Naive thymus-derived CD4-positive, alpha-beta T cell (primary cell): ENCODE measurements at regions not wholly inside any gene's neighbourhood (a gene's known extent, or its start where the extent isn't known, plus 50 kb on each side); places are given as distances from the start of the nearest gene placed in this dataset.

Source experiments
- ATAC-seq: fragments of 150-1000 bp; cut with Tn5 transposase; 2 replicates; pipeline ENCODE4 v1.10.0; 2021; ENCODE audit warnings: mild to moderate bottlenecking, moderate library complexity
- CTCF ChIA-PET: fragments of 350-600 bp; sonication (Branson Sonifier 250); formaldehyde crosslinking; loops from one replicate; lab custom pipeline; 2021; ENCODE audit warnings: antibody characterized with exemption; lab: Charles Lee
- POLR2A ChIA-PET: fragments of 350-600 bp; sonication (Branson Sonifier 250); formaldehyde crosslinking; loops from one replicate; lab custom pipeline; 2021; ENCODE audit warnings: antibody characterized with exemption, inconsistent platforms; lab: Charles Lee
- DNase-seq, 9 donors: peaks; one replicate each; pipeline versions ENCODE4 v3.0.0 to v3.0.0-alpha.2; 2020 to 2022; ENCODE audit warnings: mixed read lengths in 1 of 9
- H3K27ac ChIP-seq: one replicate; pipeline ENCODE4 v1.7.0; 2013; ENCODE audit warnings: mild to moderate bottlenecking, low read depth, low read length, moderate library complexity
- H3K27me3 ChIP-seq, 2 donors: one replicate each; pipeline ENCODE4 v1.7.0; 2013; ENCODE audit warnings: low read length in 2 of 2, mild to moderate bottlenecking in 2 of 2, moderate library complexity in 2 of 2; ENCODE audit not compliant: control insufficient read depth in 2 of 2, insufficient read depth in 2 of 2
- H3K36me3 ChIP-seq, 3 experiments: 1 replicate in 2 of 3; 2 replicates in 1 of 3; pipeline ENCODE4 v1.7.0; 2013; ENCODE audit warnings: low read length in 3 of 3, mild to moderate bottlenecking in 3 of 3, moderate library complexity in 1 of 3; ENCODE audit not compliant: insufficient read depth in 3 of 3, control insufficient read depth in 2 of 3
- H3K4me1 ChIP-seq, 2 donors: one replicate each; pipeline ENCODE4 v1.7.0; 2013; ENCODE audit warnings: low read length in 2 of 2, mild to moderate bottlenecking in 2 of 2, moderate library complexity in 1 of 2; ENCODE audit not compliant: control insufficient read depth in 2 of 2, insufficient read depth in 2 of 2
- H3K4me3 ChIP-seq: 2 replicates; pipeline ENCODE4 v1.7.0; 2013; ENCODE audit warnings: mild to moderate bottlenecking, low read length
- H3K9me3 ChIP-seq, 3 experiments: 1 replicate in 2 of 3; 2 replicates in 1 of 3; pipeline ENCODE4 v1.7.0; 2013; ENCODE audit warnings: low read length in 3 of 3; ENCODE audit not compliant: control insufficient read depth in 2 of 3
- H3K27ac Mint-ChIP-seq, 9 donors: one replicate each; pipeline ENCODE4 v1.8.0; 2020 to 2022; ENCODE audit warnings: mixed read lengths in 9 of 9, mild to moderate bottlenecking in 8 of 9, moderate library complexity in 5 of 9, inconsistent platforms in 2 of 9
- H3K27me3 Mint-ChIP-seq, 5 donors: one replicate each; pipeline ENCODE4 v1.8.0; 2021 to 2022; ENCODE audit warnings: mixed read lengths in 5 of 5, mild to moderate bottlenecking in 1 of 5
- H3K36me3 Mint-ChIP-seq, 5 donors: one replicate each; pipeline ENCODE4 v1.8.0; 2020 to 2022; ENCODE audit warnings: mixed read lengths in 5 of 5, mild to moderate bottlenecking in 3 of 5, inconsistent platforms in 1 of 5
- H3K4me1 Mint-ChIP-seq, 7 donors: one replicate each; pipeline ENCODE4 v1.8.0; 2020 to 2022; ENCODE audit warnings: mixed read lengths in 7 of 7, mild to moderate bottlenecking in 3 of 7, inconsistent platforms in 1 of 7
- H3K4me3 Mint-ChIP-seq, 10 donors: one replicate each; pipeline ENCODE4 v1.8.0; 2020 to 2022; ENCODE audit warnings: mild to moderate bottlenecking in 10 of 10, mixed read lengths in 10 of 10, moderate library complexity in 6 of 10, inconsistent platforms in 2 of 10
- H3K9me3 Mint-ChIP-seq, 11 donors: one replicate each; pipeline ENCODE4 v1.8.0; 2020 to 2022; ENCODE audit warnings: mixed read lengths in 11 of 11, mild to moderate bottlenecking in 4 of 11, inconsistent platforms in 1 of 11, moderate library complexity in 1 of 11
- intact Hi-C, 2 donors: fragments of 100-400 bp; cut with micrococcal nuclease; formaldehyde crosslinking; loops; one replicate each; pipeline ENCODE4 v1.15.1; 2023

- ChIA-PET CTCF (no interaction called here), POLR2A (no interaction called here)
- Histone ChIP-seq H3K27ac (no peak overlapping the region), H3K4me1 (no peaks in the 10 kb centered on the region), H3K27me3 (no peaks in the 10 kb centered on the region), H3K36me3 (no peaks in the 10 kb centered on the region), H3K4me3 (no peak overlapping the region), H3K9me3 (peaks cover 0 to 5% (median 0%) of the 10 kb centered on the region in 3 experiments)
- ATAC-seq: no peak
- Mint-ChIP-seq H3K27ac (no peak overlapping the region), H3K36me3 (no peaks in the 10 kb centered on the region), H3K27me3 (peaks cover 0 to 39% (median 9%) of the 10 kb centered on the region in 5 donors), H3K4me1 (peaks cover 0 to 7% (median 0%) of the 10 kb centered on the region in 7 donors), H3K9me3 (peaks cover 0 to 27% (median 7%) of the 10 kb centered on the region in 11 donors), H3K4me3 (no peak overlapping the region)
- intact Hi-C loops: no loop called here
- DNase-seq: no peak
These were observed 330.5 kb downstream of the AACS start for GRCh38 chr12:125395583-125396215.

- ChIA-PET POLR2A (no interaction called here), CTCF (no interaction called here)
These were observed 334.3 kb downstream of the AACS start for GRCh38 chr12:125399489-125399888.

GRCh38 chr12:125402874-125403789 is 337.9 kb downstream of the AACS start:
- ATAC-seq: no peak
- POLR2A ChIA-PET: no interaction called here
- no peaks in the 10 kb centered on the region for H3K36me3 ChIP-seq
- peaks cover 0 to 5% (median 0%) of the 10 kb centered on the region in 3 experiments for H3K9me3 ChIP-seq
- H3K4me3 Mint-ChIP-seq: no peak overlapping the region
- intact Hi-C loops: loop anchor here in 1 of 2 donors (1.0 to 2.0 kb wide), 3 partner anchors 72 to 220 kb away; no protein-coding TSS in a partner anchor
- H3K4me1 Mint-ChIP-seq: peaks cover 0 to 7% (median 0%) of the 10 kb centered on the region in 7 donors
- peaks cover 3 to 42% (median 23%) of the 10 kb centered on the region in 5 donors for H3K27me3 Mint-ChIP-seq
- H3K27ac Mint-ChIP-seq: no peak overlapping the region
- H3K4me1 ChIP-seq: no peaks in the 10 kb centered on the region
- no peaks in the 10 kb centered on the region for H3K27me3 ChIP-seq
- no peak overlapping the region for H3K4me3 ChIP-seq
- CTCF ChIA-PET: no interaction called here
- no peak overlapping the region for H3K27ac ChIP-seq
- DNase-seq: peak in 2 of 9 donors; percentile 2 to 10
- peaks cover 0 to 4% (median 0%) of the 10 kb centered on the region in 5 donors for H3K36me3 Mint-ChIP-seq
- H3K9me3 Mint-ChIP-seq: peaks cover 0 to 34% (median 8%) of the 10 kb centered on the region in 11 donors

More at GRCh38 chr12:125399489-125399888, 334.3 kb downstream of the AACS start:
- Mint-ChIP-seq H3K4me3 (no peak overlapping the region), H3K4me1 (peaks cover 0 to 7% (median 0%) of the 10 kb centered on the region in 7 donors), H3K27me3 (peaks cover 3 to 44% (median 21%) of the 10 kb centered on the region in 5 donors), H3K9me3 (peaks cover 0 to 37% (median 11%) of the 10 kb centered on the region in 11 donors), H3K27ac (no peak overlapping the region), H3K36me3 (peaks cover 0 to 4% (median 0%) of the 10 kb centered on the region in 5 donors)
- Histone ChIP-seq H3K36me3 (no peaks in the 10 kb centered on the region), H3K4me1 (no peaks in the 10 kb centered on the region), H3K27ac (no peak overlapping the region), H3K4me3 (no peak overlapping the region), H3K9me3 (peaks cover 0 to 5% (median 0%) of the 10 kb centered on the region in 3 experiments), H3K27me3 (no peaks in the 10 kb centered on the region)
- no peak for DNase-seq
- intact Hi-C loops: no loop called here
- no peak for ATAC-seq

- H3K36me3 Mint-ChIP-seq: peaks cover 0 to 4% (median 0%) of the 10 kb centered on the region in 5 donors
- H3K36me3 ChIP-seq: no peaks in the 10 kb centered on the region
- H3K4me1 Mint-ChIP-seq: peaks cover 0 to 7% (median 0%) of the 10 kb centered on the region in 7 donors
- H3K4me1 ChIP-seq: no peaks in the 10 kb centered on the region
- POLR2A ChIA-PET: no interaction called here
- CTCF ChIA-PET: no interaction called here
- no peaks in the 10 kb centered on the region for H3K9me3 ChIP-seq
- H3K27ac ChIP-seq: no peak overlapping the region
- peaks cover 3 to 42% (median 21%) of the 10 kb centered on the region in 5 donors for H3K27me3 Mint-ChIP-seq
- H3K4me3 Mint-ChIP-seq: no peak overlapping the region
- no peaks in the 10 kb centered on the region for H3K27me3 ChIP-seq
- peaks cover 0 to 34% (median 6%) of the 10 kb centered on the region in 11 donors for H3K9me3 Mint-ChIP-seq
- intact Hi-C loops: loop anchor here in 1 of 2 donors (1.0 to 2.0 kb wide), 3 partner anchors 73 to 221 kb away; no protein-coding TSS in a partner anchor
- DNase-seq (no peak), ATAC-seq (no peak)
- H3K4me3 ChIP-seq: no peak overlapping the region
- H3K27ac Mint-ChIP-seq: no peak overlapping the region
These were observed 338.6 kb downstream of the AACS start for GRCh38 chr12:125403843-125404242.

GRCh38 chr12:125406131-125406530 is 340.9 kb downstream of the AACS start:
- Histone ChIP-seq H3K36me3 (no peaks in the 10 kb centered on the region), H3K27me3 (no peaks in the 10 kb centered on the region), H3K27ac (no peak overlapping the region), H3K4me3 (no peak overlapping the region), H3K4me1 (no peaks in the 10 kb centered on the region), H3K9me3 (no peaks in the 10 kb centered on the region)
- peaks cover 0 to 19% (median 3%) of the 10 kb centered on the region in 11 donors for H3K9me3 Mint-ChIP-seq
- intact Hi-C loops: no loop called here
- no peak overlapping the region for H3K4me3 Mint-ChIP-seq
- no peak for ATAC-seq
- H3K27ac Mint-ChIP-seq: no peak overlapping the region
- H3K27me3 Mint-ChIP-seq: peaks cover 2 to 42% (median 19%) of the 10 kb centered on the region in 5 donors
- DNase-seq: no peak
- ChIA-PET CTCF (no interaction called here), POLR2A (no interaction called here)
- H3K4me1 Mint-ChIP-seq: peaks cover 0 to 2% (median 0%) of the 10 kb centered on the region in 7 donors
- peaks cover 0 to 4% (median 0%) of the 10 kb centered on the region in 5 donors for H3K36me3 Mint-ChIP-seq

GRCh38 chr12:125408718-125409117 is 343.5 kb downstream of the AACS start:
- H3K4me1 Mint-ChIP-seq: peaks cover 0 to 2% (median 0%) of the 10 kb centered on the region in 7 donors
- H3K27ac Mint-ChIP-seq: no peak overlapping the region
- ATAC-seq: no peak
- Histone ChIP-seq H3K27ac (no peak overlapping the region), H3K36me3 (no peaks in the 10 kb centered on the region), H3K9me3 (no peaks in the 10 kb centered on the region), H3K4me3 (no peak overlapping the region), H3K4me1 (no peaks in the 10 kb centered on the region), H3K27me3 (no peaks in the 10 kb centered on the region)
- ChIA-PET CTCF (no interaction called here), POLR2A (no interaction called here)
- peaks cover 0 to 27% (median 14%) of the 10 kb centered on the region in 5 donors for H3K27me3 Mint-ChIP-seq
- DNase-seq: no peak
- H3K9me3 Mint-ChIP-seq: peaks cover 0 to 9% (median 3%) of the 10 kb centered on the region in 11 donors
- H3K36me3 Mint-ChIP-seq: no peaks in the 10 kb centered on the region
- no peak overlapping the region for H3K4me3 Mint-ChIP-seq
- intact Hi-C loops: no loop called here
